K562 (cell line): ENCODE measurements at regions not wholly inside any gene's neighbourhood (a gene's known extent, or its start where the extent isn't known, plus 50 kb on each side); places are given as distances from the start of the nearest gene placed in this dataset.

Experiments used
- ATAC-seq: fragments of 200-7000 bp; cut with Tn5 transposase; 3 replicates; pipeline ENCODE4 v1.9.1; 2020; ENCODE audit warnings: moderate library complexity
- BruUV-seq: library from RNA; stranded (reverse); fragments of 400-500 nt; replicated peaks from 2 replicates; lab custom pipeline; 2021; lab: Mats Ljungman, UMichigan
- CTCF ChIA-PET: fragments of 300-600 bp; formaldehyde crosslinking; extraction: SDS; loops from one replicate; lab custom pipeline; 2021; ENCODE audit warnings: low intra/inter-chr PET ratio; lab: Yijun Ruan, JAX
- POLR2A ChIA-PET: fragments of 300-600, 350-650 bp; sonication (Branson Sonifier 250); formaldehyde crosslinking; extraction: SDS; loops from one replicate; lab custom pipeline; 2021; ENCODE audit warnings: antibody characterized with exemption, inconsistent platforms; lab: Yijun Ruan, JAX
- DNase-seq, 4 experiments: peaks; one replicate each; pipeline versions ENCODE4 v3.0.0 to v3.0.0-alpha.2; 2011 to 2018; ENCODE audit warnings: low spot score in 3 of 4, mixed read lengths in 3 of 4; ENCODE audit errors: extremely low read depth in 1 of 4
- FAIRE-seq: peaks from 2 replicates; lab custom pipeline; 2011; peaks lifted over from hg19 to GRCh38; lab: Jason Lieb, UNC
- H2AFZ ChIP-seq: 2 replicates; pipeline ENCODE4 v1.6.0; 2011; ENCODE audit warnings: low read depth, low read length, control low read depth, inconsistent platforms
- H3K27ac ChIP-seq: fragments of 200-600 bp; 3 replicates; pipeline ENCODE4 v1.8.0; 2011; ENCODE audit warnings: low read depth, mild to moderate bottlenecking, control low read depth, inconsistent platforms, low read length, moderate library complexity, mixed read lengths; ENCODE audit errors: extremely low read depth
- H3K27me3 ChIP-seq, 2 experiments: fragments of 300-600 bp in 1 of 2; 2 replicates in 1 of 2; 3 replicates in 1 of 2; pipeline versions ENCODE4 v1.6.0 to v1.8.0; 2011; ENCODE audit warnings: inconsistent platforms in 2 of 2, low read length in 2 of 2, mild to moderate bottlenecking in 1 of 2, mixed read lengths in 1 of 2, moderate library complexity in 1 of 2; ENCODE audit not compliant: control insufficient read depth in 2 of 2, insufficient read depth in 2 of 2
- H3K36me3 ChIP-seq: fragments of 300-600 bp; 3 replicates; pipeline ENCODE4 v1.8.0; 2011; ENCODE audit warnings: mild to moderate bottlenecking, low read length, inconsistent platforms; ENCODE audit not compliant: control insufficient read depth, insufficient read depth
- H3K4me1 ChIP-seq, 2 experiments: fragments of 200-600 bp in 1 of 2; replicated peaks in 1 of 2; 2 replicates in 1 of 2; 3 replicates in 1 of 2; pipeline versions ENCODE4 v1.5.1 to v1.8.0; 2011; ENCODE audit warnings: inconsistent platforms in 2 of 2, low read length in 2 of 2, mild to moderate bottlenecking in 1 of 2, mixed read lengths in 1 of 2, moderate library complexity in 1 of 2; ENCODE audit not compliant: control insufficient read depth in 2 of 2, insufficient read depth in 2 of 2
- H3K4me2 ChIP-seq: 2 replicates; pipeline ENCODE4 v1.6.1; 2011; ENCODE audit warnings: low read length, control low read depth, inconsistent platforms, mixed read lengths; ENCODE audit not compliant: insufficient read depth
- H3K4me3 ChIP-seq: fragments of 200-600 bp; sonication (generic), shearing (Covaris generic); 2 replicates; pipeline ENCODE4 v1.5.1; 2016; ENCODE audit warnings: control low read depth, inconsistent platforms
- H3K79me2 ChIP-seq: fragments of 200-600 bp; 3 replicates; pipeline ENCODE4 v1.8.0; 2011; ENCODE audit warnings: low read length, inconsistent platforms; ENCODE audit not compliant: control insufficient read depth, insufficient read depth
- H3K9ac ChIP-seq, 2 experiments: 2 replicates each; pipeline versions ENCODE4 v1.6.0 to v1.6.1; 2011; ENCODE audit warnings: low read depth in 2 of 2, low read length in 2 of 2, control low read depth in 1 of 2, inconsistent platforms in 1 of 2, mild to moderate bottlenecking in 1 of 2, mixed read lengths in 1 of 2; ENCODE audit not compliant: insufficient read depth in 1 of 2
- H3K9me1 ChIP-seq: one replicate; pipeline ENCODE4 v1.6.0; 2011; ENCODE audit warnings: inconsistent platforms, mild to moderate bottlenecking, low read length, moderate library complexity; ENCODE audit not compliant: control insufficient read depth, insufficient read depth
- H3K9me3 ChIP-seq: replicated peaks from 2 replicates; pipeline ENCODE4 v1.5.1; 2011; ENCODE audit warnings: low read depth, low read length, inconsistent platforms; ENCODE audit not compliant: control insufficient read depth, insufficient read depth
- H4K20me1 ChIP-seq: replicated peaks from 2 replicates; pipeline ENCODE4 v1.6.1; 2011; ENCODE audit warnings: low read length, inconsistent platforms, mixed read lengths; ENCODE audit not compliant: control insufficient read depth, insufficient read depth
- BRCA1 ChIP-seq, 2 experiments: fragments of 450-650 bp in 1 of 2; sonication (generic) in 1 of 2; formaldehyde crosslinking in 1 of 2; IDR thresholded peaks; 2 replicates each; pipeline versions ENCODE4 v1.5.0 to v1.6.1; 2017 to 2020; ENCODE audit warnings: mild to moderate bottlenecking in 1 of 2, missing genetic modification reagents in 1 of 2
- FOXP1 ChIP-seq: sonication (generic); formaldehyde crosslinking; IDR thresholded peaks from 2 replicates; pipeline ENCODE4 v1.8.0; 2022; ENCODE audit warnings: mild to moderate bottlenecking, missing genetic modification reagents
- MEF2D ChIP-seq: conservative IDR thresholded peaks from 2 replicates; pipeline ENCODE4 v1.6.1; 2016; ENCODE audit warnings: low read depth, missing genetic modification characterization, missing compliant biosample characterization
- POLR2B ChIP-seq: fragments of 450-650 bp; IDR thresholded peaks from 2 replicates; pipeline ENCODE4 v1.6.1; 2018; ENCODE audit warnings: low read depth; ENCODE audit not compliant: partially characterized antibody
- SAP30 ChIP-seq: fragments of 200-600 bp; sonication (generic); IDR thresholded peaks from 2 replicates; pipeline ENCODE4 v1.6.1; 2012; ENCODE audit warnings: borderline replicate concordance, low read depth, mild to moderate bottlenecking, moderate library complexity, low read length, control low read depth, inconsistent platforms; ENCODE audit not compliant: insufficient read depth, poor library complexity, severe bottlenecking
- SREBF2 ChIP-seq: sonication (generic); formaldehyde crosslinking; IDR thresholded peaks from 2 replicates; pipeline ENCODE4 v1.4.0; 2020; ENCODE audit warnings: mild to moderate bottlenecking, missing genetic modification reagents
- THRAP3 ChIP-seq: fragments of 450-650 bp; IDR thresholded peaks from 2 replicates; pipeline ENCODE4 v1.6.1; 2016; ENCODE audit warnings: mild to moderate bottlenecking, inconsistent platforms, borderline replicate concordance
- ZNF436 ChIP-seq: fragments of 250-450, 450-650 bp; sonication (Bioruptor Pico); formaldehyde crosslinking; IDR thresholded peaks from 2 replicates; pipeline ENCODE4 v1.7.0; 2020; ENCODE audit warnings: mild to moderate bottlenecking
- WGBS: fragments of 100-300 bp; shearing (Covaris generic); methylation state at CpG from one replicate; pipeline ENCODE4 v1.1.6; 2016; ENCODE audit warnings: low coverage, mixed read lengths; ENCODE audit not compliant: insufficient coverage; ENCODE audit errors: missing lambda C conversion rate; 5-methylcytosine and 5-hydroxymethylcytosine counted together
- in situ Hi-C: fragments of 300-500 bp; cut with MboI; formaldehyde crosslinking; loops from 4 replicates; pipeline ENCODE4 v1.15.0; 2018; ENCODE audit warnings: inconsistent platforms, mixed read lengths
- intact Hi-C: fragments of 100-400 bp; cut with micrococcal nuclease; formaldehyde crosslinking; loops from 2 replicates; pipeline ENCODE4 v1.14.2; 2022
- TF ChIP-seq, protein P1 (sequence below): sonication (generic); formaldehyde crosslinking; IDR thresholded peaks from 2 replicates; pipeline ENCODE4 v1.8.1; 2023; ENCODE audit warnings: mild to moderate bottlenecking, missing genetic modification reagents
- TF ChIP-seq, protein P2 (sequence below), 2 experiments: IDR thresholded peaks in 1 of 2; conservative IDR thresholded peaks in 1 of 2; 2 replicates each; pipeline ENCODE4 v1.6.1; 2016; ENCODE audit warnings: low read depth in 2 of 2, mild to moderate bottlenecking in 1 of 2, missing compliant biosample characterization in 1 of 2, missing genetic modification characterization in 1 of 2, moderate library complexity in 1 of 2

DNA sequence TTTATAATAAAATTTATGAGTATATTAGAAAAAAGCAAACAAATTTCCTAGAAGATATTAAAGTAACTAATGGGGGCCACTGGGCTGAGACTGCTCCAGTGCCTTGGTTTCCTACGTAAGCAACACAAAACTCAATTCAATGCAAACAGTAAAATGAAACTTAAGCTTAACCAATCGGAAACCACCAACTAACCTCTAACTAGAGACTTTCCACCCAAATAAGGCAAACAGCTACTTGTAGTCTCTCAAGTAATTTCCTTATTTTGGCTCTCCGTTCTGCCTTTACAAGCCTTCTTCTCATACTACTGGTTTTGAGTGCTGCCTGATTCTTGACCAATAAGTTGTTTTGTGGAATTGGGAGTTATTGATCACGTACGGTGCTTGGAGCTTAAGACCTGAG, 167.3 kb upstream of the VEGFC start:
- Histone ChIP-seq H3K4me3 (no peak overlapping the region), H3K9me3 (peaks cover 1% of the 10 kb centered on the region; the same call in 1 of the 2 replicates), H3K27ac (no peak overlapping the region), H3K27me3 (no peaks in the 10 kb centered on the region), H3K36me3 (no peaks in the 10 kb centered on the region), H3K4me2 (no peak overlapping the region), H3K9ac (no peak overlapping the region), H3K9me1 (no peaks in the 10 kb centered on the region), H4K20me1 (no peaks in the 10 kb centered on the region), H3K79me2 (no peaks in the 10 kb centered on the region), H3K4me1 (no peaks in the 10 kb centered on the region), H2AFZ (no peak overlapping the region)
- ChIA-PET CTCF (no interaction called here), POLR2A (no interaction called here)
- BruUV-seq: no TSS peak
- ATAC-seq (no peak), FAIRE-seq (no peak), DNase-seq (no peak)
- intact Hi-C loops (no loop called here), in situ Hi-C loops (no loop called here)
- TF ChIP-seq SAP30: no peak
- 0% methylated on average over 5 of the region's 5 CpGs for WGBS

DNA sequence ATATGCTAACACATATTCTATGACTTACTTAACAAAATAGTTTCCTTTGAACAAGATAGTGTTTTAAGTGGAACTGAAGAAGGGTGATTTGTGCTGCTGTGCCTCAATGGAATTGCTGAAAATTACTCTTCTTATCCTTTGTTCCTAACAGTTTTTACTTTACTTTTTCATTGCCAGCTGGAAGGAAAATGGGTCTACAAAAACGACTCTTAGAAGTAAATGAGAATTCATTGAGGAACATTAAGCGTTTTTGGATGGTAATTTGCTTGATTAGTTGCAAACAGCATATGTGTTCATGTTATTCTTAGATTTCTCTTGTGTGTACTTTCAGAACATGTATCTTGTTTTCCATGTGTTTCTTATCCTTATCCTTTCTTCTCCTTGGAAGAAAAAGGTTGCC, 170.4 kb upstream of the VEGFC start:
- no TSS peak for BruUV-seq
- WGBS: 0% methylated on average over 2 of the region's 2 CpGs
- no peaks in the 10 kb centered on the region for H3K27me3 ChIP-seq
- no peak overlapping the region for H2AFZ ChIP-seq
- in situ Hi-C loops (no loop called here), intact Hi-C loops (no loop called here)
- no peaks in the 10 kb centered on the region for H3K9me1 ChIP-seq
- no peaks in the 10 kb centered on the region for H4K20me1 ChIP-seq
- no peak for ATAC-seq
- POLR2A ChIA-PET: no interaction called here
- CTCF ChIA-PET: no interaction called here
- H3K79me2 ChIP-seq: no peaks in the 10 kb centered on the region
- H3K9me3 ChIP-seq: peaks cover 1% of the 10 kb centered on the region; the same call in 1 of the 2 replicates
- no peak for DNase-seq
- no peak overlapping the region for H3K4me3 ChIP-seq
- no peak overlapping the region for H3K9ac ChIP-seq
- no peak overlapping the region for H3K27ac ChIP-seq
- no peaks in the 10 kb centered on the region for H3K36me3 ChIP-seq
- H3K4me2 ChIP-seq: no peak overlapping the region
- no peak for FAIRE-seq
- H3K4me1 ChIP-seq: no peaks in the 10 kb centered on the region
- TF ChIP-seq SREBF2 (CRISPR knock-in tag): no peak
- TF ChIP-seq, protein P1, sequence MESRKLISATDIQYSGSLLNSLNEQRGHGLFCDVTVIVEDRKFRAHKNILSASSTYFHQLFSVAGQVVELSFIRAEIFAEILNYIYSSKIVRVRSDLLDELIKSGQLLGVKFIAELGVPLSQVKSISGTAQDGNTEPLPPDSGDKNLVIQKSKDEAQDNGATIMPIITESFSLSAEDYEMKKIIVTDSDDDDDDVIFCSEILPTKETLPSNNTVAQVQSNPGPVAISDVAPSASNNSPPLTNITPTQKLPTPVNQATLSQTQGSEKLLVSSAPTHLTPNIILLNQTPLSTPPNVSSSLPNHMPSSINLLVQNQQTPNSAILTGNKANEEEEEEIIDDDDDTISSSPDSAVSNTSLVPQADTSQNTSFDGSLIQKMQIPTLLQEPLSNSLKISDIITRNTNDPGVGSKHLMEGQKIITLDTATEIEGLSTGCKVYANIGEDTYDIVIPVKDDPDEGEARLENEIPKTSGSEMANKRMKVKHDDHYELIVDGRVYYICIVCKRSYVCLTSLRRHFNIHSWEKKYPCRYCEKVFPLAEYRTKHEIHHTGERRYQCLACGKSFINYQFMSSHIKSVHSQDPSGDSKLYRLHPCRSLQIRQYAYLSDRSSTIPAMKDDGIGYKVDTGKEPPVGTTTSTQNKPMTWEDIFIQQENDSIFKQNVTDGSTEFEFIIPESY: no peak
- TF ChIP-seq ZNF436 (CRISPR knock-in tag): no peak
- TF ChIP-seq THRAP3: no peak
- TF ChIP-seq POLR2B: no peak
- no peak for TF ChIP-seq FOXP1 (CRISPR knock-in tag)
- no peak for TF ChIP-seq MEF2D
- no peak for TF ChIP-seq BRCA1 (IDR thresholded peaks at IDR 0.05)
- TF ChIP-seq BRCA1 (CRISPR knock-in tag; IDR thresholded peaks at IDR 0.05): no peak
- TF ChIP-seq, protein P2, sequence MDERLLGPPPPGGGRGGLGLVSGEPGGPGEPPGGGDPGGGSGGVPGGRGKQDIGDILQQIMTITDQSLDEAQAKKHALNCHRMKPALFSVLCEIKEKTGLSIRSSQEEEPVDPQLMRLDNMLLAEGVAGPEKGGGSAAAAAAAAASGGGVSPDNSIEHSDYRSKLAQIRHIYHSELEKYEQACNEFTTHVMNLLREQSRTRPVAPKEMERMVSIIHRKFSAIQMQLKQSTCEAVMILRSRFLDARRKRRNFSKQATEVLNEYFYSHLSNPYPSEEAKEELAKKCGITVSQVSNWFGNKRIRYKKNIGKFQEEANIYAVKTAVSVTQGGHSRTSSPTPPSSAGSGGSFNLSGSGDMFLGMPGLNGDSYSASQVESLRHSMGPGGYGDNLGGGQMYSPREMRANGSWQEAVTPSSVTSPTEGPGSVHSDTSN (CRISPR knock-in tag; IDR thresholded peaks at IDR 0.05; ENCODE audit: low read depth): no peak
- TF ChIP-seq, protein P2 (tag; conservative IDR thresholded peaks at IDR 0.05; ENCODE audit: low read depth): no peak
